Endothelial cell of umbilical vein (primary cell): ENCODE measurements at regions not wholly inside any gene's neighbourhood (a gene's known extent, or its start where the extent isn't known, plus 50 kb on each side); places are given as distances from the start of the nearest gene placed in this dataset.
A peak's percentile ranks its signal among the peaks of the same experiment; 100 is the strongest.

Experiments
- BruUV-seq: library from RNA; stranded (reverse); fragments of 400-500 nt; replicated peaks from 2 replicates; lab custom pipeline; 2021; lab: Mats Ljungman, UMichigan
- CTCF ChIA-PET: fragments of 300-600, 350-600 bp; sonication (Branson Sonifier 250); formaldehyde crosslinking; loops from one replicate; lab custom pipeline; 2021; ENCODE audit warnings: antibody characterized with exemption, inconsistent platforms; lab: Charles Lee
- POLR2A ChIA-PET: fragments of 300-600, 350-600 bp; sonication (Branson Sonifier 250); formaldehyde crosslinking; loops from one replicate; lab custom pipeline; 2021; ENCODE audit warnings: antibody characterized with exemption, inconsistent platforms; lab: Charles Lee
- DNase-seq: peaks from one replicate; pipeline ENCODE4 v3.0.0-alpha.2; 2011; ENCODE audit warnings: low read depth, low spot score
- FAIRE-seq: peaks from 2 replicates; lab custom pipeline; 2011; peaks lifted over from hg19 to GRCh38; lab: Jason Lieb, UNC
- H2AFZ ChIP-seq: 2 replicates; pipeline ENCODE4 v1.6.0; 2012; ENCODE audit warnings: low read depth, low read length, control low read depth, inconsistent platforms
- H3K27ac ChIP-seq: 2 replicates; pipeline ENCODE4 v1.5.1; 2011; ENCODE audit warnings: low read depth, mild to moderate bottlenecking, control low read depth, low read length, moderate library complexity; ENCODE audit not compliant: insufficient read depth
- H3K27me3 ChIP-seq, 2 experiments: 2 replicates each; pipeline versions ENCODE4 v1.6.0 to v1.6.1; 2011; ENCODE audit warnings: low read length in 2 of 2, mixed read lengths in 1 of 2; ENCODE audit not compliant: control insufficient read depth in 2 of 2, insufficient read depth in 2 of 2
- H3K36me3 ChIP-seq, 2 experiments: 2 replicates in 1 of 2; 3 replicates in 1 of 2; pipeline ENCODE4 v1.5.1; 2011; ENCODE audit warnings: low read length in 2 of 2, mild to moderate bottlenecking in 1 of 2, moderate library complexity in 1 of 2; ENCODE audit not compliant: control insufficient read depth in 2 of 2, insufficient read depth in 2 of 2; ENCODE audit errors: extremely low read depth in 1 of 2
- H3K4me1 ChIP-seq: 3 replicates; pipeline ENCODE4 v1.5.1; 2011; ENCODE audit warnings: mild to moderate bottlenecking, low read length; ENCODE audit not compliant: control insufficient read depth, insufficient read depth; ENCODE audit errors: extremely low read depth
- H3K4me2 ChIP-seq: 2 replicates; pipeline ENCODE4 v1.6.1; 2011; ENCODE audit warnings: low read length, control low read depth, mixed read lengths; ENCODE audit not compliant: insufficient read depth
- H3K4me3 ChIP-seq, 3 experiments: fragments of 200-600 bp in 1 of 3; sonication (generic), shearing (Covaris generic) in 1 of 3; replicated peaks in 1 of 3; 2 replicates each; pipeline ENCODE4 v1.5.1; 2011 to 2016; ENCODE audit warnings: control low read depth in 3 of 3, low read length in 3 of 3, mild to moderate bottlenecking in 2 of 3, inconsistent platforms in 1 of 3, low read depth in 1 of 3, moderate library complexity in 1 of 3; ENCODE audit not compliant: insufficient read depth in 1 of 3
- H3K79me2 ChIP-seq: 2 replicates; pipeline ENCODE4 v1.6.0; 2012; ENCODE audit warnings: low read length, inconsistent platforms; ENCODE audit not compliant: control insufficient read depth, insufficient read depth
- H3K9ac ChIP-seq: replicated peaks from 2 replicates; pipeline ENCODE3; 2011; ENCODE audit warnings: low read length, control low read depth; ENCODE audit not compliant: insufficient read depth; ENCODE audit errors: extremely low read depth
- H3K9me1 ChIP-seq: replicated peaks from 3 replicates; pipeline ENCODE4 v1.6.0; 2011; ENCODE audit warnings: mild to moderate bottlenecking, low read length; ENCODE audit not compliant: control insufficient read depth, insufficient read depth; ENCODE audit errors: extremely low read depth
- H3K9me3 ChIP-seq: replicated peaks from 2 replicates; pipeline ENCODE4 v1.5.1; 2012; ENCODE audit warnings: low read length, inconsistent platforms; ENCODE audit not compliant: control insufficient read depth, insufficient read depth
- H4K20me1 ChIP-seq: replicated peaks from 2 replicates; pipeline ENCODE3; 2011; ENCODE audit warnings: mild to moderate bottlenecking, low read length; ENCODE audit not compliant: control insufficient read depth, insufficient read depth; ENCODE audit errors: extremely low read depth
- CTCF ChIP-seq, 2 donors: IDR thresholded peaks; 1 replicate in 1 of 2; 2 replicates in 1 of 2; pipeline ENCODE4 v1.5.1; 2011; ENCODE audit warnings: low read length in 2 of 2, mild to moderate bottlenecking in 2 of 2, moderate library complexity in 2 of 2, control low read depth in 1 of 2, inconsistent platforms in 1 of 2, low read depth in 1 of 2; ENCODE audit not compliant: insufficient read depth in 1 of 2; ENCODE audit errors: extremely low read depth in 1 of 2
- FOS ChIP-seq: IDR thresholded peaks from 2 replicates; pipeline ENCODE4 v1.6.1; 2011; ENCODE audit warnings: mild to moderate bottlenecking, low read length, moderate library complexity, borderline replicate concordance; ENCODE audit not compliant: insufficient read depth
- GATA2 ChIP-seq: IDR thresholded peaks from 2 replicates; pipeline ENCODE4 v1.7.0; 2011; ENCODE audit warnings: low read depth, mild to moderate bottlenecking, moderate library complexity, mixed read lengths, low read length; ENCODE audit not compliant: insufficient read length, insufficient read depth
- JUN ChIP-seq: IDR thresholded peaks from 2 replicates; pipeline ENCODE4 v1.6.1; 2011; ENCODE audit warnings: borderline replicate concordance, low read depth; ENCODE audit not compliant: insufficient read length, insufficient read depth
- MYC ChIP-seq: IDR thresholded peaks from one replicate; pipeline ENCODE4 v1.6.1; 2011; ENCODE audit warnings: mild to moderate bottlenecking, low read depth, low read length
- POLR2AphosphoS5 ChIP-seq: IDR thresholded peaks from 2 replicates; pipeline ENCODE4 v1.6.1; 2012; ENCODE audit warnings: low read depth, mild to moderate bottlenecking, control low read depth, low read length, moderate library complexity; ENCODE audit not compliant: insufficient read depth
- dilution Hi-C: fragments of 300-500 bp; cut with MboI; formaldehyde crosslinking; loops from one replicate; pipeline ENCODE4 v1.15.0; 2019; ENCODE audit warnings: low sequenced_read_pairs; ENCODE audit not compliant: extremely low pct_ligation_motif_present
- intact Hi-C: fragments of 100-400 bp; cut with micrococcal nuclease; formaldehyde crosslinking; loops from one replicate; pipeline ENCODE4 v1.10.0; 2022

- intact Hi-C loops, result no loop called here
- Histone ChIP-seq H3K36me3 (no peaks in the 10 kb centered on the region), H3K9me3 (no peaks in the 10 kb centered on the region), H3K4me1 (peaks cover 13% of the 10 kb centered on the region), H3K4me3 (no peak overlapping the region), H3K9me1 (no peaks in the 10 kb centered on the region), H3K79me2 (no peaks in the 10 kb centered on the region), H4K20me1 (no peaks in the 10 kb centered on the region), H2AFZ (no peak overlapping the region), H3K27me3 (no peaks in the 10 kb centered on the region), H3K27ac (no peak overlapping the region), H3K9ac (no peak overlapping the region), H3K4me2 (peak overlapping the region; percentile 15)
- dilution Hi-C loops, result no loop called here
- DNase-seq (peak; percentile 54), FAIRE-seq (no peak)
- no TSS peak for BruUV-seq
- TF ChIP-seq POLR2AphosphoS5 (no peak), MYC (no peak), JUN (peak; percentile 46), FOS (peak; percentile 63), GATA2 (peak; percentile 14), CTCF (IDR thresholded peaks at IDR 0.05; ENCODE audit: extremely low read depth in 1 of 2, insufficient read depth in 1 of 2, low read depth in 1 of 2, low read length in 2 of 2) (no peak)
- CTCF ChIA-PET, result interaction anchor here (0.7 to 1.2 kb wide), 8 partner anchors 10 to 499 kb away, joined by 3 to 9 read pairs (median 4); no protein-coding TSS in a partner anchor
- POLR2A ChIA-PET, result no interaction called here
These were observed 143.5 kb upstream of the LNX1 start for GRCh38 chr4:53734584-53735353.
